Neural cell (in vitro differentiated cells): ENCODE measurements at regions not wholly inside any gene's neighbourhood (a gene's known extent, or its start where the extent isn't known, plus 50 kb on each side); places are given as distances from the start of the nearest gene placed in this dataset.

Source experiments
- H2AFZ ChIP-seq: fragments of 200-600, 300-800 bp; sonication (generic), shearing (Covaris generic); 2 replicates; pipeline ENCODE4 v1.6.0; 2014; ENCODE audit warnings: low read depth, mild to moderate bottlenecking, antibody characterized with exemption, low read length, moderate library complexity
- H3F3A ChIP-seq: fragments of 200-600 bp; shearing (Covaris generic); 2 replicates; pipeline ENCODE4 v1.6.1; 2016; ENCODE audit warnings: mild to moderate bottlenecking, moderate library complexity, mixed read lengths, antibody characterized with exemption, low read length; ENCODE audit not compliant: insufficient read depth, poor library complexity, severe bottlenecking
- H3K27ac ChIP-seq: fragments of 200-600, 300-800 bp; sonication (generic), shearing (Covaris generic); 2 replicates; pipeline ENCODE4 v1.5.1; 2014; ENCODE audit warnings: mild to moderate bottlenecking, low read length, moderate library complexity
- H3K27me3 ChIP-seq: fragments of 300-800, 200-600 bp; sonication (generic), shearing (Covaris generic); 2 replicates; pipeline ENCODE4 v1.6.0; 2014; ENCODE audit warnings: mild to moderate bottlenecking, low read depth, low read length, moderate library complexity; ENCODE audit not compliant: insufficient read depth
- H3K36me3 ChIP-seq: fragments of 300-800, 200-600 bp; sonication (generic), shearing (Covaris generic); 2 replicates; pipeline ENCODE4 v1.5.1; 2014; ENCODE audit warnings: mild to moderate bottlenecking, antibody characterized with exemption, low read length, moderate library complexity; ENCODE audit not compliant: insufficient read depth
- H3K4me2 ChIP-seq: fragments of 300-800, 200-600 bp; sonication (generic), shearing (Covaris generic); 2 replicates; pipeline ENCODE4 v1.6.0; 2014; ENCODE audit warnings: mild to moderate bottlenecking, low read length
- H3K4me3 ChIP-seq: fragments of 300-800, 200-600 bp; sonication (generic), shearing (Covaris generic); 2 replicates; pipeline ENCODE4 v1.5.1; 2014; ENCODE audit warnings: mild to moderate bottlenecking, low read length, moderate library complexity
- H3K79me2 ChIP-seq: fragments of 200-600 bp; shearing (Covaris generic); replicated peaks from 2 replicates; pipeline ENCODE4 v1.6.0; 2014; ENCODE audit warnings: mild to moderate bottlenecking, low read length, moderate library complexity; ENCODE audit not compliant: insufficient read depth
- H3K9ac ChIP-seq: fragments of 300-800, 200-600 bp; sonication (generic), shearing (Covaris generic); 2 replicates; pipeline ENCODE4 v1.6.1; 2016; ENCODE audit warnings: mild to moderate bottlenecking, low read length, mixed read lengths
- H3K9me2 ChIP-seq: fragments of 200-600 bp; shearing (Covaris generic); 2 replicates; pipeline ENCODE4 v1.6.1; 2016; ENCODE audit warnings: mild to moderate bottlenecking, low read length, mixed read lengths; ENCODE audit not compliant: insufficient read depth
- H3K9me3 ChIP-seq: fragments of 200-600, 300-800 bp; sonication (generic), shearing (Covaris generic); 2 replicates; pipeline ENCODE4 v1.6.1; 2016; ENCODE audit warnings: mild to moderate bottlenecking, mixed run types, low read length, moderate library complexity, mixed read lengths
- H4K20me1 ChIP-seq: fragments of 200-600 bp; shearing (Covaris generic); 2 replicates; pipeline ENCODE4 v1.6.1; 2016; ENCODE audit warnings: mild to moderate bottlenecking, mixed run types; ENCODE audit not compliant: insufficient read depth
- CTCF ChIP-seq: fragments of 450-650 bp; IDR thresholded peaks from 2 replicates; pipeline ENCODE4 v1.5.1; 2014; ENCODE audit warnings: antibody characterized with exemption, mild to moderate bottlenecking, moderate library complexity; ENCODE audit not compliant: poor library complexity, severe bottlenecking
- EP300 ChIP-seq: fragments of 450-650 bp; conservative IDR thresholded peaks from 2 replicates; pipeline ENCODE4 v1.6.1; 2014; ENCODE audit warnings: antibody characterized with exemption, mild to moderate bottlenecking, moderate library complexity; ENCODE audit not compliant: poor library complexity, severe bottlenecking
- EZH2 ChIP-seq: fragments of 200-600, 300-800 bp; shearing (Covaris generic), sonication (generic); IDR thresholded peaks from 2 replicates; pipeline ENCODE4 v1.6.1; 2014; ENCODE audit warnings: antibody characterized with exemption, low read length, borderline replicate concordance, mild to moderate bottlenecking; ENCODE audit not compliant: insufficient read depth, poor library complexity, severe bottlenecking
- MXI1 ChIP-seq: fragments of 450-650 bp; conservative IDR thresholded peaks from 2 replicates; pipeline ENCODE4 v1.6.1; 2014; ENCODE audit warnings: antibody characterized with exemption, mild to moderate bottlenecking; ENCODE audit not compliant: poor library complexity, severe bottlenecking
- POLR2AphosphoS5 ChIP-seq: IDR thresholded peaks from 2 replicates; pipeline ENCODE4 v1.6.1; 2012
- RAD21 ChIP-seq: fragments of 450-650 bp; conservative IDR thresholded peaks from 2 replicates; pipeline ENCODE4 v1.6.1; 2014; ENCODE audit warnings: antibody characterized with exemption, mild to moderate bottlenecking, moderate library complexity
- REST ChIP-seq: IDR thresholded peaks from 2 replicates; pipeline ENCODE4 v1.6.1; 2012; ENCODE audit warnings: borderline replicate concordance
- SMC3 ChIP-seq: fragments of 450-650 bp; conservative IDR thresholded peaks from 2 replicates; pipeline ENCODE4 v1.6.1; 2014; ENCODE audit warnings: antibody characterized with exemption, mild to moderate bottlenecking, moderate library complexity; ENCODE audit not compliant: poor library complexity

- H3K4me2 ChIP-seq = no peak overlapping the region
These were observed 267.1 kb downstream of the ARL4A start for GRCh38 chr7:12954380-12955033.

GRCh38 chr7:12957487-12957886 is 270.1 kb downstream of the ARL4A start:
- H3K36me3 ChIP-seq = no peaks in the 10 kb centered on the region
- H2AFZ ChIP-seq = no peak overlapping the region
- no peaks in the 10 kb centered on the region for H3K9me2 ChIP-seq
- no peak overlapping the region for H3K27ac ChIP-seq
- no peaks in the 10 kb centered on the region for H3K27me3 ChIP-seq
- TF ChIP-seq RAD21 = no peak
- no peak for TF ChIP-seq POLR2AphosphoS5
- no peak for TF ChIP-seq EZH2
- no peak for TF ChIP-seq MXI1
- no peak for TF ChIP-seq SMC3
- H4K20me1 ChIP-seq = no peaks in the 10 kb centered on the region
- H3K9ac ChIP-seq = no peak overlapping the region
- no peak overlapping the region for H3K4me3 ChIP-seq
- H3K9me3 ChIP-seq = no peaks in the 10 kb centered on the region
- H3K4me2 ChIP-seq = no peak overlapping the region
- H3F3A ChIP-seq = no peaks in the 10 kb centered on the region
- H3K79me2 ChIP-seq = no peaks in the 10 kb centered on the region

More at GRCh38 chr7:12954380-12955033, 267.1 kb downstream of the ARL4A start:
- no peaks in the 10 kb centered on the region for H3K9me3 ChIP-seq
- H3K4me3 ChIP-seq = no peak overlapping the region
- H3K79me2 ChIP-seq = no peaks in the 10 kb centered on the region
- H3K9ac ChIP-seq = no peak overlapping the region
- H3K27ac ChIP-seq = no peak overlapping the region
- H3K9me2 ChIP-seq = no peaks in the 10 kb centered on the region
- no peak overlapping the region for H2AFZ ChIP-seq
- H4K20me1 ChIP-seq = no peaks in the 10 kb centered on the region
- TF ChIP-seq POLR2AphosphoS5 = no peak
- TF ChIP-seq EP300 = no peak
- no peak for TF ChIP-seq REST
- no peak for TF ChIP-seq CTCF
- TF ChIP-seq EZH2 = no peak
- TF ChIP-seq RAD21 = no peak
- no peaks in the 10 kb centered on the region for H3F3A ChIP-seq
- H3K36me3 ChIP-seq = no peaks in the 10 kb centered on the region
- no peaks in the 10 kb centered on the region for H3K27me3 ChIP-seq
